PC-3 (cell line): ENCODE measurements at regions not wholly inside any gene's neighbourhood (a gene's known extent, or its start where the extent isn't known, plus 50 kb on each side); places are given as distances from the start of the nearest gene placed in this dataset.

Experiments
- CTCF ChIP-seq: fragments of 300-600 bp; sonication (generic); conservative IDR thresholded peaks from 2 replicates; pipeline ENCODE4 v1.5.1; 2017; ENCODE audit warnings: antibody characterized with exemption, low read depth, mild to moderate bottlenecking, low read length
- EZH2 ChIP-seq: fragments of 300-600 bp; sonication (generic); IDR thresholded peaks from one replicate; pipeline ENCODE4 v1.6.1; 2017; ENCODE audit warnings: antibody characterized with exemption, mild to moderate bottlenecking, low read length; ENCODE audit not compliant: unreplicated experiment
- EZH2phosphoT487 ChIP-seq: fragments of 300-600 bp; sonication (generic); IDR thresholded peaks from 2 replicates; pipeline ENCODE4 v1.6.1; 2018; ENCODE audit warnings: mild to moderate bottlenecking, antibody characterized with exemption, low read length, borderline replicate concordance

DNA sequence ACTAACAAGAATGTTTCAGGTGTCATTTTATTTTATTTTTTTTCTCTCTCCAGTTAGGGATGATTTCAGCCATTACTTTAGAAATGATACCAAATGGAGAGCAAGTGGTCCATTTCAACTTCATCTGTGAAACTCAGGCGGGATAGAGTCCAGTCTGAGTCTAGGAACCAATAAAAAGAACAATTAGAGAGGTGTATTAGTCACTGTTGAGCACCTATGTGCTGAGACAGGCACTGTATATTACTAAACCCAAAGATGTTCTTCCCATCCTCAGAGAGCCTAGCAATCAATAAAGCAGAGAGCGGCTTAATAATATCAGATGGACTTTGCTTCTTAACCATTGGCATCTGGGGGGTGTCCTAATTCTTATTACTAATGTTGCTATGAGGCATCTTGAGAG lies 410.3 kb upstream of the SLC24A2 start:
- TF ChIP-seq CTCF (no peak), EZH2 (no peak), EZH2phosphoT487 (no peak)
